ENCODE measurements at regions not wholly inside any gene's neighbourhood (a gene's known extent, or its start where the extent isn't known, plus 50 kb on each side); places are given as distances from the start of the nearest gene placed in this dataset.

- Histone ChIP-seq H3K27ac (no peak overlapping the region), H3K9me3 (no peaks in the 10 kb centered on the region), H3K4me3 (no peak overlapping the region), H3K4me1 (no peaks in the 10 kb centered on the region), H3K36me3 (replicated peaks in 1 of 2; ENCODE audit: insufficient read depth in 1 of 2, low read depth in 2 of 2) (no peaks in the 10 kb centered on the region), H3K27me3 (no peaks in the 10 kb centered on the region)
- TF ChIP-seq CTCF (IDR thresholded peaks at IDR 0.05) (no peak), POLR2A (IDR thresholded peaks at IDR 0.05) (no peak)
- intact Hi-C loops (cut with DNase I): no loop called here
- ATAC-seq (no peak), DNase-seq (peak in 1 of 4 donors; percentile 6)
- 19 to 44% methylated on average over 5 of the region's 5 CpGs for WGBS, 2 donors
Observed at GRCh38 chrX:140360284-140360683, 144.6 kb downstream of the SOX3 start.

GRCh38 chrX:140355922-140356321, 148.9 kb downstream of the SOX3 start:
- 49 to 66% methylated on average over 5 to 9 of the region's 9 CpGs for WGBS, 2 donors
- Histone ChIP-seq H3K9me3 (no peaks in the 10 kb centered on the region), H3K27ac (no peak overlapping the region), H3K4me3 (no peak overlapping the region), H3K27me3 (no peaks in the 10 kb centered on the region), H3K36me3 (replicated peaks in 1 of 2; ENCODE audit: insufficient read depth in 1 of 2, low read depth in 2 of 2) (no peaks in the 10 kb centered on the region), H3K4me1 (no peaks in the 10 kb centered on the region)
- DNase-seq: no peak
- TF ChIP-seq POLR2A (IDR thresholded peaks at IDR 0.05) (no peak), CTCF (IDR thresholded peaks at IDR 0.05) (no peak)
- intact Hi-C loops (cut with DNase I): no loop called here
- ATAC-seq: no peak

GRCh38 chrX:140355429-140355828, 149.4 kb downstream of the SOX3 start:
- TF ChIP-seq CTCF (IDR thresholded peaks at IDR 0.05) (no peak), POLR2A (IDR thresholded peaks at IDR 0.05) (no peak)
- H3K4me3 ChIP-seq: no peak overlapping the region
- 59 to 65% methylated on average over 6 of the region's 6 CpGs for WGBS, 2 donors
- no peak for DNase-seq
- intact Hi-C loops (cut with DNase I): no loop called here
- H3K27me3 ChIP-seq: no peaks in the 10 kb centered on the region
- H3K36me3 ChIP-seq (replicated peaks in 1 of 2; ENCODE audit: insufficient read depth in 1 of 2, low read depth in 2 of 2): no peaks in the 10 kb centered on the region
- H3K27ac ChIP-seq: no peak overlapping the region
- ATAC-seq: no peak
- H3K4me1 ChIP-seq: no peaks in the 10 kb centered on the region
- no peaks in the 10 kb centered on the region for H3K9me3 ChIP-seq

GRCh38 chrX:140354431-140355120, 150.3 kb downstream of the SOX3 start:
- no peak for ATAC-seq
- Histone ChIP-seq H3K4me1 (no peaks in the 10 kb centered on the region), H3K36me3 (replicated peaks in 1 of 2; ENCODE audit: insufficient read depth in 1 of 2, low read depth in 2 of 2) (no peaks in the 10 kb centered on the region), H3K4me3 (no peak overlapping the region), H3K27me3 (no peaks in the 10 kb centered on the region), H3K27ac (no peak overlapping the region), H3K9me3 (no peaks in the 10 kb centered on the region)
- intact Hi-C loops (cut with DNase I): no loop called here
- DNase-seq: no peak
- WGBS, 2 donors: 18 to 54% methylated on average over 3 of the region's 3 CpGs
- TF ChIP-seq POLR2A (IDR thresholded peaks at IDR 0.05) (no peak), CTCF (IDR thresholded peaks at IDR 0.05) (no peak)

- WGBS, 2 donors: 0 to 8% methylated on average over 1 of the region's 1 CpG
- TF ChIP-seq POLR2A (IDR thresholded peaks at IDR 0.05): no peak
- no peak for TF ChIP-seq CTCF (IDR thresholded peaks at IDR 0.05)
- Histone ChIP-seq H3K27me3 (no peaks in the 10 kb centered on the region), H3K4me3 (no peak overlapping the region), H3K27ac (no peak overlapping the region), H3K36me3 (replicated peaks in 1 of 2; ENCODE audit: insufficient read depth in 1 of 2, low read depth in 2 of 2) (no peaks in the 10 kb centered on the region), H3K9me3 (no peaks in the 10 kb centered on the region), H3K4me1 (no peaks in the 10 kb centered on the region)
- DNase-seq: no peak
- intact Hi-C loops (cut with DNase I): no loop called here
- no peak for ATAC-seq
Observed at GRCh38 chrX:140346729-140347128, 158.1 kb downstream of the SOX3 start.
